OCI-LY1 (cell line): ENCODE measurements at regions not wholly inside any gene's neighbourhood (a gene's known extent, or its start where the extent isn't known, plus 50 kb on each side); places are given as distances from the start of the nearest gene placed in this dataset.

Experiments
- H2AFZ ChIP-seq: fragments of 200-600 bp; sonication (generic), shearing (Covaris generic); 2 replicates; pipeline ENCODE4 v1.6.0; 2014; ENCODE audit warnings: antibody characterized with exemption, mild to moderate bottlenecking, low read length
- H3F3A ChIP-seq: fragments of 200-600 bp; sonication (generic), shearing (Covaris generic); 2 replicates; pipeline ENCODE4 v1.6.0; 2014; ENCODE audit warnings: mild to moderate bottlenecking, antibody characterized with exemption, low read length, moderate library complexity; ENCODE audit not compliant: insufficient read depth
- H3K27ac ChIP-seq: fragments of 200-600 bp; sonication (generic); 2 replicates; pipeline ENCODE4 v1.5.1; 2014; ENCODE audit warnings: low read length, mixed run types, mild to moderate bottlenecking, low read depth; ENCODE audit not compliant: poor library complexity, severe bottlenecking
- H3K27me3 ChIP-seq: fragments of 200-600 bp; sonication (generic); 2 replicates; pipeline ENCODE4 v1.6.0; 2014; ENCODE audit warnings: antibody characterized with exemption, mild to moderate bottlenecking, low read length, moderate library complexity; ENCODE audit not compliant: insufficient read depth
- H3K36me3 ChIP-seq: fragments of 200-600 bp; sonication (generic); 2 replicates; pipeline ENCODE4 v1.6.1; 2014; ENCODE audit warnings: mild to moderate bottlenecking, antibody characterized with exemption, low read length, moderate library complexity, mixed read lengths; ENCODE audit not compliant: insufficient read depth
- H3K4me1 ChIP-seq: fragments of 200-600 bp; sonication (generic); 2 replicates; pipeline ENCODE4 v1.5.1; 2014; ENCODE audit warnings: mild to moderate bottlenecking, low read length, moderate library complexity; ENCODE audit not compliant: insufficient read depth, severe bottlenecking
- H3K4me2 ChIP-seq: fragments of 200-600 bp; sonication (generic), shearing (Covaris generic); 2 replicates; pipeline ENCODE4 v1.6.1; 2014; ENCODE audit warnings: low read length
- H3K4me3 ChIP-seq: fragments of 200-600 bp; sonication (generic); 2 replicates; pipeline ENCODE4 v1.5.1; 2014; ENCODE audit warnings: low read length, low read depth, mild to moderate bottlenecking, mixed read lengths; ENCODE audit not compliant: poor library complexity, severe bottlenecking
- H3K79me2 ChIP-seq: fragments of 200-600 bp; shearing (Covaris generic); 2 replicates; pipeline ENCODE4 v1.6.1; 2016; ENCODE audit warnings: mixed run types, low read length, mixed read lengths; ENCODE audit not compliant: insufficient read depth
- H3K9ac ChIP-seq: fragments of 200-600 bp; sonication (generic), shearing (Covaris generic); 2 replicates; pipeline ENCODE4 v1.6.1; 2014; ENCODE audit warnings: mild to moderate bottlenecking, low read length, mixed read lengths
- H3K9me2 ChIP-seq: fragments of 200-600 bp; sonication (generic), shearing (Covaris generic); 2 replicates; pipeline ENCODE4 v1.6.1; 2014; ENCODE audit warnings: low read depth, mild to moderate bottlenecking, low read length, mixed read lengths
- H3K9me3 ChIP-seq: fragments of 200-600 bp; shearing (Covaris generic); 2 replicates; pipeline ENCODE4 v1.6.1; 2014; ENCODE audit warnings: low read length, mixed read lengths
- H4K20me1 ChIP-seq: fragments of 200-600 bp; sonication (generic), shearing (Covaris generic); 2 replicates; pipeline ENCODE4 v1.6.0; 2016; ENCODE audit warnings: mild to moderate bottlenecking, low read length; ENCODE audit not compliant: insufficient read depth
- CTCF ChIP-seq: fragments of 200-600 bp; sonication (generic), shearing (Covaris generic); IDR thresholded peaks from 2 replicates; pipeline ENCODE4 v1.5.1; 2017; ENCODE audit warnings: mild to moderate bottlenecking, antibody characterized with exemption, low read length, moderate library complexity, mixed read lengths
- EZH2 ChIP-seq: fragments of 200-600 bp; sonication (generic), shearing (Covaris generic); IDR thresholded peaks from 2 replicates; pipeline ENCODE4 v1.8.0; 2017; ENCODE audit warnings: borderline replicate concordance, mixed run types, mild to moderate bottlenecking, antibody characterized with exemption, low read length, moderate library complexity, mixed read lengths

- no peak overlapping the region for H3K9ac ChIP-seq
- H3K27ac ChIP-seq, result no peak overlapping the region
- H3K4me2 ChIP-seq, result no peak overlapping the region
- H3K4me3 ChIP-seq, result no peak overlapping the region
- TF ChIP-seq CTCF (no peak), EZH2 (no peak)
- peaks cover 26% of the 10 kb centered on the region for H3K36me3 ChIP-seq
- H4K20me1 ChIP-seq, result no peaks in the 10 kb centered on the region
- no peaks in the 10 kb centered on the region for H3K4me1 ChIP-seq
- H3K27me3 ChIP-seq, result no peaks in the 10 kb centered on the region
- H2AFZ ChIP-seq, result no peak overlapping the region
- 0 out of 2 replicates have a peak, but pooled peaks cover 8% of the 10 kb centered on the region for H3K79me2 ChIP-seq
- no peaks in the 10 kb centered on the region for H3K9me2 ChIP-seq
- H3K9me3 ChIP-seq, result no peaks in the 10 kb centered on the region
- no peaks in the 10 kb centered on the region for H3F3A ChIP-seq
Measured at GRCh38 chr2:121917143-121917542, 161.7 kb downstream of the TSN start.

- no peak overlapping the region for H3K9ac ChIP-seq
- H3K79me2 ChIP-seq, result 0 out of 2 replicates have a peak, but pooled peaks cover 8% of the 10 kb centered on the region
- H3F3A ChIP-seq, result no peaks in the 10 kb centered on the region
- peaks cover 26% of the 10 kb centered on the region for H3K36me3 ChIP-seq
- no peaks in the 10 kb centered on the region for H3K9me3 ChIP-seq
- H3K4me1 ChIP-seq, result no peaks in the 10 kb centered on the region
- H4K20me1 ChIP-seq, result no peaks in the 10 kb centered on the region
- H3K4me3 ChIP-seq, result no peak overlapping the region
- no peaks in the 10 kb centered on the region for H3K27me3 ChIP-seq
- no peak for TF ChIP-seq CTCF
- no peak for TF ChIP-seq EZH2
- H3K4me2 ChIP-seq, result no peak overlapping the region
- H3K27ac ChIP-seq, result no peak overlapping the region
- no peaks in the 10 kb centered on the region for H3K9me2 ChIP-seq
- no peak overlapping the region for H2AFZ ChIP-seq
Measured at GRCh38 chr2:121918231-121918630, 162.8 kb downstream of the TSN start.

- no peaks in the 10 kb centered on the region for H4K20me1 ChIP-seq
- H3K9me2 ChIP-seq, result no peaks in the 10 kb centered on the region
- no peak overlapping the region for H3K4me3 ChIP-seq
- no peaks in the 10 kb centered on the region for H3K27me3 ChIP-seq
- 0 out of 2 replicates have a peak, but pooled peaks cover 3% of the 10 kb centered on the region for H3K79me2 ChIP-seq
- no peaks in the 10 kb centered on the region for H3K4me1 ChIP-seq
- no peak overlapping the region for H2AFZ ChIP-seq
- H3F3A ChIP-seq, result no peaks in the 10 kb centered on the region
- no peak overlapping the region for H3K9ac ChIP-seq
- no peak overlapping the region for H3K4me2 ChIP-seq
- no peak for TF ChIP-seq CTCF
- no peak for TF ChIP-seq EZH2
- H3K36me3 ChIP-seq, result peaks cover 26% of the 10 kb centered on the region
- no peak overlapping the region for H3K27ac ChIP-seq
- H3K9me3 ChIP-seq, result no peaks in the 10 kb centered on the region
Measured at GRCh38 chr2:121919803-121920202, 164.4 kb downstream of the TSN start.
